CD14-positive monocyte (primary cell): ENCODE measurements at regions not wholly inside any gene's neighbourhood (a gene's known extent, or its start where the extent isn't known, plus 50 kb on each side); places are given as distances from the start of the nearest gene placed in this dataset.

Experiments used
- DNase-seq, 3 donors: peaks; one replicate each; pipeline ENCODE4 v3.0.0-alpha.2; 2011 to 2022
- H2AFZ ChIP-seq: 2 replicates; pipeline ENCODE4 v1.6.0; 2012; ENCODE audit warnings: mild to moderate bottlenecking, low read depth, low read length, inconsistent platforms; ENCODE audit not compliant: insufficient read depth, poor library complexity, severe bottlenecking
- H3K27ac ChIP-seq, 2 donors: 1 replicate in 1 of 2; 2 replicates in 1 of 2; pipeline ENCODE4 v1.5.1; 2012 to 2013; ENCODE audit warnings: low read length in 2 of 2, control low read depth in 1 of 2, inconsistent platforms in 1 of 2, low read depth in 1 of 2, mild to moderate bottlenecking in 1 of 2
- H3K27me3 ChIP-seq, 2 donors: one replicate each; pipeline versions ENCODE4 v1.6.0 to v1.6.1; 2011 to 2013; ENCODE audit warnings: low read length in 2 of 2; ENCODE audit not compliant: control insufficient read depth in 2 of 2, insufficient read depth in 2 of 2
- H3K36me3 ChIP-seq, 2 donors: replicated peaks in 1 of 2; 1 replicate in 1 of 2; 2 replicates in 1 of 2; pipeline versions ENCODE4 v1.5.1 to v1.6.1; 2012 to 2013; ENCODE audit warnings: low read length in 2 of 2, control low read depth in 1 of 2, inconsistent platforms in 1 of 2, mild to moderate bottlenecking in 1 of 2; ENCODE audit not compliant: insufficient read depth in 2 of 2, control insufficient read depth in 1 of 2
- H3K4me1 ChIP-seq, 2 donors: 1 replicate in 1 of 2; 2 replicates in 1 of 2; pipeline versions ENCODE4 v1.5.1 to v1.6.1; 2012 to 2013; ENCODE audit warnings: low read length in 2 of 2, control low read depth in 1 of 2, inconsistent platforms in 1 of 2, mild to moderate bottlenecking in 1 of 2, moderate library complexity in 1 of 2; ENCODE audit not compliant: insufficient read depth in 2 of 2, control insufficient read depth in 1 of 2
- H3K4me2 ChIP-seq: replicated peaks from 2 replicates; pipeline ENCODE3; 2012; ENCODE audit warnings: low read length, moderate library complexity, mild to moderate bottlenecking; ENCODE audit not compliant: poor library complexity, severe bottlenecking; ENCODE audit errors: extremely low read depth
- H3K4me3 ChIP-seq, 3 experiments: fragments of 200-600 bp in 1 of 3; sonication (generic) in 1 of 3; replicated peaks in 1 of 3; 1 replicate in 2 of 3; 2 replicates in 1 of 3; pipeline ENCODE4 v1.5.1; 2011 to 2013; ENCODE audit warnings: low read length in 3 of 3, mild to moderate bottlenecking in 3 of 3, control low read depth in 2 of 3, low read depth in 2 of 3, inconsistent platforms in 1 of 3, moderate library complexity in 1 of 3
- H3K79me2 ChIP-seq: 2 replicates; pipeline ENCODE4 v1.6.0; 2012; ENCODE audit warnings: mild to moderate bottlenecking, control low read depth, inconsistent platforms, low read length, moderate library complexity; ENCODE audit not compliant: insufficient read depth
- H3K9ac ChIP-seq: 2 replicates; pipeline ENCODE4 v1.6.0; 2017; ENCODE audit warnings: low read length, mild to moderate bottlenecking; ENCODE audit not compliant: insufficient read depth, poor library complexity, severe bottlenecking
- H3K9me3 ChIP-seq, 2 donors: replicated peaks in 1 of 2; 1 replicate in 1 of 2; 2 replicates in 1 of 2; pipeline versions ENCODE4 v1.5.1 to v1.6.1; 2012 to 2013; ENCODE audit warnings: low read length in 2 of 2, control low read depth in 1 of 2; ENCODE audit not compliant: control insufficient read depth in 1 of 2, insufficient read depth in 1 of 2
- H4K20me1 ChIP-seq: 2 replicates; pipeline ENCODE4 v1.6.0; 2012; ENCODE audit warnings: mild to moderate bottlenecking, low read length, control low read depth, moderate library complexity; ENCODE audit not compliant: insufficient read depth
- H3K27ac Mint-ChIP-seq, 7 donors: one replicate each; pipeline ENCODE4 v1.8.0; 2020; ENCODE audit warnings: mild to moderate bottlenecking in 7 of 7, mixed read lengths in 7 of 7, moderate library complexity in 6 of 7, inconsistent platforms in 2 of 7
- H3K27me3 Mint-ChIP-seq, 3 donors: one replicate each; pipeline ENCODE4 v1.8.0; 2021 to 2022; ENCODE audit warnings: low read depth in 3 of 3, mild to moderate bottlenecking in 3 of 3, mixed read lengths in 3 of 3, moderate library complexity in 3 of 3, inconsistent platforms in 1 of 3
- H3K36me3 Mint-ChIP-seq, 2 donors: one replicate each; pipeline ENCODE4 v1.8.0; 2020; ENCODE audit warnings: mixed read lengths in 2 of 2, inconsistent platforms in 1 of 2, mild to moderate bottlenecking in 1 of 2
- H3K4me1 Mint-ChIP-seq: one replicate; pipeline ENCODE4 v1.8.0; 2020; ENCODE audit warnings: mild to moderate bottlenecking, mixed read lengths
- H3K4me3 Mint-ChIP-seq, 2 donors: one replicate each; pipeline ENCODE4 v1.8.0; 2020; ENCODE audit warnings: mild to moderate bottlenecking in 2 of 2, mixed read lengths in 2 of 2, moderate library complexity in 1 of 2
- H3K9me3 Mint-ChIP-seq, 7 donors: one replicate each; pipeline ENCODE4 v1.8.0; 2020 to 2022; ENCODE audit warnings: mixed read lengths in 7 of 7, mild to moderate bottlenecking in 6 of 7, moderate library complexity in 6 of 7, inconsistent platforms in 2 of 7
- CTCF ChIP-seq: fragments of 200-600 bp; IDR thresholded peaks from one replicate; pipeline ENCODE4 v1.8.0; 2022; ENCODE audit warnings: antibody characterized with exemption, mild to moderate bottlenecking
- WGBS: methylation state at CpG from one replicate; pipeline ENCODE4 v1.1.5; 2013; ENCODE audit warnings: missing lambda C conversion rate; ENCODE audit not compliant: insufficient coverage; 5-methylcytosine and 5-hydroxymethylcytosine counted together
- intact Hi-C, 2 donors: fragments of 100-400 bp; cut with micrococcal nuclease; formaldehyde crosslinking; loops; one replicate each; pipeline versions ENCODE4 v1.15.0 to v1.15.1; 2023

GRCh38 chrX:150308532-150309157, 54.5 kb upstream of the MAMLD1 start:
- no peak for DNase-seq
- Mint-ChIP-seq H3K4me1 (no peaks in the 10 kb centered on the region), H3K36me3 (no peaks in the 10 kb centered on the region), H3K27ac (no peak overlapping the region), H3K4me3 (no peak overlapping the region), H3K9me3 (peaks cover 0 to 3% (median 0%) of the 10 kb centered on the region in 7 donors), H3K27me3 (peaks cover 0 to 6% (median 3%) of the 10 kb centered on the region in 3 donors)
- no peak overlapping the region for H3K27ac ChIP-seq
- no peak overlapping the region for H3K4me3 ChIP-seq
- H3K4me1 ChIP-seq = no peaks in the 10 kb centered on the region
- intact Hi-C loops = no loop called here
- H3K4me2 ChIP-seq = no peak overlapping the region
- no peaks in the 10 kb centered on the region for H4K20me1 ChIP-seq
- H3K36me3 ChIP-seq = no peaks in the 10 kb centered on the region
- no peaks in the 10 kb centered on the region for H3K9me3 ChIP-seq
- no peak for TF ChIP-seq CTCF
- no peak overlapping the region for H3K9ac ChIP-seq
- no peaks in the 10 kb centered on the region for H3K27me3 ChIP-seq
- no peak overlapping the region for H2AFZ ChIP-seq
- WGBS = 83% methylated on average over 2 of the region's 9 CpGs
- no peaks in the 10 kb centered on the region for H3K79me2 ChIP-seq

GRCh38 chrX:150310417-150310816, 52.7 kb upstream of the MAMLD1 start:
- Histone ChIP-seq H3K4me1 (no peaks in the 10 kb centered on the region), H4K20me1 (no peaks in the 10 kb centered on the region), H3K36me3 (no peaks in the 10 kb centered on the region), H2AFZ (no peak overlapping the region), H3K9ac (no peak overlapping the region), H3K4me3 (no peak overlapping the region), H3K27me3 (no peaks in the 10 kb centered on the region), H3K4me2 (no peak overlapping the region), H3K9me3 (no peaks in the 10 kb centered on the region), H3K79me2 (no peaks in the 10 kb centered on the region), H3K27ac (no peak overlapping the region)
- Mint-ChIP-seq H3K4me3 (no peak overlapping the region), H3K27me3 (peaks cover 0 to 6% (median 3%) of the 10 kb centered on the region in 3 donors), H3K4me1 (no peaks in the 10 kb centered on the region), H3K9me3 (peaks cover 0 to 3% (median 0%) of the 10 kb centered on the region in 7 donors), H3K36me3 (no peaks in the 10 kb centered on the region), H3K27ac (no peak overlapping the region)
- no peak for TF ChIP-seq CTCF
- intact Hi-C loops = no loop called here
- 100% methylated on average over 1 of the region's 4 CpGs for WGBS
- no peak for DNase-seq
